ENCODE measurements at regions not wholly inside any gene's neighbourhood (a gene's known extent, or its start where the extent isn't known, plus 50 kb on each side); places are given as distances from the start of the nearest gene placed in this dataset.

GRCh38 chr10:3526727-3527501, 258.1 kb downstream of the KLF6 start:
- H3K27ac Mint-ChIP-seq: no peak overlapping the region
- no peak for TF ChIP-seq CTCF (IDR thresholded peaks at IDR 0.05; ENCODE audit: unreplicated experiment)
- peaks cover 3% of the 10 kb centered on the region for H3K27me3 Mint-ChIP-seq
- DNase-seq (ENCODE audit: low spot score, unreplicated experiment): no peak
- no peaks in the 10 kb centered on the region for H3K9me3 Mint-ChIP-seq (ENCODE audit: low read depth)
- no peak overlapping the region for H3K4me3 Mint-ChIP-seq (ENCODE audit: low read depth)
- H3K4me1 Mint-ChIP-seq (ENCODE audit: low read depth): peaks cover 5% of the 10 kb centered on the region
- no peaks in the 10 kb centered on the region for H3K36me3 Mint-ChIP-seq (ENCODE audit: insufficient read depth)

DNA sequence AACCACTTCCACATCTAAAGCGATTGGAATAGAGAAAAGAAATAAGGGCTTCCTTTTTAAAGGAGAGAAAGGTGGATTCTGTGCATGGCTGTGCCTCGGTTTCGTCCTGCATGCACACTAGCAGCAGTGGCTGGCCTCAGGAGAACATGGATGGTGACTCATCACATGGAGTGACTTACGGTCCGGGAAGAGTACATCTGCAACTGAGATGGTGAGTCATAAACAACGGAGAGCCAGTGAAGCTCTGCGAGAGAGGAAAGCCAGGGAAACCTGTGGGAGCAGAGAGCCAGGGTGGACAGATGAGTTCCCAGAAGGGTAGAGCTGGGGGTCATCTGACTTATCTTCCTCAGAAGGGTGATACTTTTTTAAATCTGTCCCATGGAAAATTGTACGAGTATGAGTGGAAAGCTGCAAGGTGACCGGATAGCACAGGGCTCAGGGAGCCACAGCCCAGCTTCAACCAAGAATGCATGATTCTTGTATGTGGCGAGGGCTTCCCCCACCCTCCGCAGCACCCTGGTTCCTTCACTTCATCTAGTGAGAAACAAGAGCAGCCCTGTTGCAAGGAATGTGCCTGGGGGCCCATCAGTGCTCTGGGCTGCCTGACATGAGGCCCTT, 259.1 kb downstream of the KLF6 start:
- no peak for DNase-seq (ENCODE audit: low spot score, unreplicated experiment)
- Mint-ChIP-seq H3K36me3 (ENCODE audit: insufficient read depth) (no peaks in the 10 kb centered on the region), H3K4me3 (ENCODE audit: low read depth) (no peak overlapping the region), H3K9me3 (ENCODE audit: low read depth) (no peaks in the 10 kb centered on the region), H3K27ac (no peak overlapping the region), H3K27me3 (peaks cover 3% of the 10 kb centered on the region), H3K4me1 (ENCODE audit: low read depth) (peaks cover 5% of the 10 kb centered on the region)
- TF ChIP-seq CTCF (IDR thresholded peaks at IDR 0.05; ENCODE audit: unreplicated experiment): no peak

DNA sequence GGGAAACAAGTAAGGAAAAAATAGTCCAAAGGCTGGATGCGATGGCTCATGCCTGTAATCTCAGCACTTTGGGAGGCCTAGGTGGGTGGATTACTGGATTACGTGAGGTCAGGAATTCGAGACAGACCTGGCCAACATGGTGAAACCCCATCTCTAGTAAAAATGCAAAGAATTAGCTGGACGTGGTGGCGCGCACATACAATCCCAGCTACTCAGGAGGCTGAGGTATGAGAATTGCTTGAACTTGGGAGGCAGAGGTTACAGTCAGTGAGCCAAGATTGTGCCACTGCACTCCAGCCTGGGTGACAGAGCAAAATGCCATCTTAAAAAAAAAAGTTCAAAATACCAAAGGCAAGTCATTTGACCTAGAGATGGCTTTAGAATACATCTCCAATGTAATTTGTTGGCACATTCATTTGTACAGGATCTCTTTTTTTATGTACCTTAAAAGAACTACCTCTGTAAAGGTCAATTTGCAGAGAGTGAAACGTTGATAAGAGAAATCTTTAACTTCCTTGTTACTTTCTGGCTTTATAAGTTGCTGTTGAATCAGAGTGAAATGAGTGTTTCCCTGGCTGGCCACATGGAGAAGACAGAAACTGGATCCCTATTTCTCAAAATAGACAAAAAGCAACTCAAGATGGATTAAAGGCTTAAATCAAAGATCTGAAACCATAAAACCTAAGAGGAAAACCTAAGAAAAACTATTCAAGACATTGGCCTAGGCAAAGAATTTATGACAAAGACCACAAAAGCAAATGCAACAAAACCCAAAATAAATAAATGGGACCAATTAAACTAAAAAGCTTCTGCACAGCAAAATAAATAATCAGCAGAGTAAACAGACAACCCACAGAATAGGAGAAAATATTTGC, 260.7 kb downstream of the KLF6 start:
- H3K36me3 Mint-ChIP-seq (ENCODE audit: insufficient read depth): no peaks in the 10 kb centered on the region
- no peak overlapping the region for H3K27ac Mint-ChIP-seq
- H3K4me3 Mint-ChIP-seq (ENCODE audit: low read depth): no peak overlapping the region
- no peak for DNase-seq (ENCODE audit: low spot score, unreplicated experiment)
- no peaks in the 10 kb centered on the region for H3K27me3 Mint-ChIP-seq
- peaks cover 5% of the 10 kb centered on the region for H3K4me1 Mint-ChIP-seq (ENCODE audit: low read depth)
- no peaks in the 10 kb centered on the region for H3K9me3 Mint-ChIP-seq (ENCODE audit: low read depth)
- TF ChIP-seq CTCF (IDR thresholded peaks at IDR 0.05; ENCODE audit: unreplicated experiment): no peak

- H3K27ac Mint-ChIP-seq: no peak overlapping the region
- H3K4me3 Mint-ChIP-seq (ENCODE audit: low read depth): no peak overlapping the region
- TF ChIP-seq CTCF (IDR thresholded peaks at IDR 0.05; ENCODE audit: unreplicated experiment): no peak
- no peaks in the 10 kb centered on the region for H3K27me3 Mint-ChIP-seq
- peaks cover 4% of the 10 kb centered on the region for H3K9me3 Mint-ChIP-seq (ENCODE audit: low read depth)
- peaks cover 5% of the 10 kb centered on the region for H3K4me1 Mint-ChIP-seq (ENCODE audit: low read depth)
- DNase-seq (ENCODE audit: low spot score, unreplicated experiment): no peak
- no peaks in the 10 kb centered on the region for H3K36me3 Mint-ChIP-seq (ENCODE audit: insufficient read depth)
Observed at GRCh38 chr10:3523309-3524050, 261.5 kb downstream of the KLF6 start.

DNA sequence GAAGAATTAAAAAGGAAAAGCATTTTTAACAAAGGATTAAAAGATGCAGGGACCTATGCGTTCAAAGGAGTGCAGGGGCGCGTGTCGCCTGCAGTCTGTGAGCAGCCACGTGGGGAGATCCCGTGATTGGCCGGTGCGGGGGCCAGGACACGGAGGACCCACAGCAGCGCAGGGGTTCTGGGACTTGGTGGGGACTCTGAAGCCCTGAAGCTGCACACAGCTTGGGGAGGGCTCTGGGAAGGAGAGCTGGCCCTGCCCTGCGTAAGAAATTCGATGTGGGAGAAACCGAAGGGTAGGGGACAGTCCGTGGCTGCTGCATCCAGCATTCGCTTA, 268.1 kb downstream of the KLF6 start:
- Mint-ChIP-seq H3K27me3 (no peaks in the 10 kb centered on the region), H3K36me3 (ENCODE audit: insufficient read depth) (no peaks in the 10 kb centered on the region), H3K4me1 (ENCODE audit: low read depth) (peaks cover 4% of the 10 kb centered on the region), H3K27ac (no peak overlapping the region), H3K9me3 (ENCODE audit: low read depth) (peaks cover 4% of the 10 kb centered on the region), H3K4me3 (ENCODE audit: low read depth) (no peak overlapping the region)
- TF ChIP-seq CTCF (IDR thresholded peaks at IDR 0.05; ENCODE audit: unreplicated experiment): no peak
- DNase-seq (ENCODE audit: low spot score, unreplicated experiment): no peak
